Parathyroid adenoma (tissue), 2 donors: ENCODE measurements at regions not wholly inside any gene's neighbourhood (a gene's known extent, or its start where the extent isn't known, plus 50 kb on each side); places are given as distances from the start of the nearest gene placed in this dataset.

Experiments used
- H2AFZ ChIP-seq: fragments of 300-600 bp; sonication (generic); one replicate; pipeline ENCODE4 v1.7.0; 2017; ENCODE audit warnings: antibody characterized with exemption, mild to moderate bottlenecking
- H3K27ac ChIP-seq: fragments of 300-600 bp; sonication (generic); one replicate; pipeline ENCODE4 v1.7.0; 2017
- H3K27me3 ChIP-seq: fragments of 300-600 bp; sonication (generic); one replicate; pipeline ENCODE4 v1.7.0; 2017; ENCODE audit warnings: low read length; ENCODE audit not compliant: control insufficient read depth, insufficient read depth
- H3K36me3 ChIP-seq: fragments of 300-600 bp; sonication (generic); one replicate; pipeline ENCODE4 v1.7.0; 2017; ENCODE audit warnings: low read length; ENCODE audit not compliant: control insufficient read depth, insufficient read depth
- H3K4me1 ChIP-seq: fragments of 300-600 bp; sonication (generic); one replicate; pipeline ENCODE4 v1.7.0; 2017; ENCODE audit warnings: control low read depth
- H3K4me2 ChIP-seq: fragments of 300-600 bp; sonication (generic); one replicate; pipeline ENCODE4 v1.7.0; 2017; ENCODE audit warnings: low read length
- H3K4me3 ChIP-seq: fragments of 300-600 bp; sonication (generic); one replicate; pipeline ENCODE4 v1.7.0; 2017; ENCODE audit warnings: low read depth, low read length
- H3K79me2 ChIP-seq: fragments of 300-600 bp; sonication (generic); one replicate; pipeline ENCODE4 v1.7.0; 2017; ENCODE audit warnings: control low read depth
- H3K9ac ChIP-seq: fragments of 300-600 bp; sonication (generic); one replicate; pipeline ENCODE4 v1.7.0; 2017; ENCODE audit warnings: mild to moderate bottlenecking
- H3K9me3 ChIP-seq: fragments of 300-600 bp; sonication (generic); one replicate; pipeline ENCODE4 v1.7.0; 2017; ENCODE audit warnings: low read length; ENCODE audit not compliant: control insufficient read depth
- TF ChIP-seq, protein P1 (sequence below): fragments of 300-600 bp; sonication (generic); IDR thresholded peaks from one replicate; pipeline ENCODE4 v1.7.0; 2017; ENCODE audit warnings: antibody characterized with exemption, mild to moderate bottlenecking
- donor health status: primary hyperparathyroidism.

DNA sequence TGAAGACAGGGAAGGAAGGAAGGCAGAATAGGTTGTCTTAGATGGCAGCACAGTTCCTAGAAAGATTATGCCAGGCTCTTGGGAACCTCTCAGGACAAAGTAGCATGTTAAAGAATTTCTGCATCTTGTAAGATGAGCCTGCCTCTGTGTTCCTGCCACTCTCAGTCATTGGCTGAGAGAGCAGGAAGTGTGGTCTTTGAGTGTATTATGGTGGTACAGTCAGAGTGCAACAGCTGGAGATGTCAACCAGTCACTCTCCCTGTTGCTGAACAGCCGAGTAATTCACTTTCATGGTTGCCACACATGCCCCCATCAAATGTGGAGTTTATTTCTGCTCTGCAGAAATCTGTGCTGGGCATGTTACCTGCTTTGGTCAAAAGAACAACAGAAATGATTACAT is 659.6 kb upstream of the RIOK2 start:
- H3K4me3 ChIP-seq, result no peak overlapping the region
- no peaks in the 10 kb centered on the region for H3K4me1 ChIP-seq
- H3K9me3 ChIP-seq, result no peaks in the 10 kb centered on the region
- no peak overlapping the region for H3K9ac ChIP-seq
- H3K36me3 ChIP-seq, result no peaks in the 10 kb centered on the region
- H3K27me3 ChIP-seq, result no peaks in the 10 kb centered on the region
- H3K79me2 ChIP-seq, result no peaks in the 10 kb centered on the region
- H3K27ac ChIP-seq, result no peak overlapping the region
- TF ChIP-seq, protein P1, sequence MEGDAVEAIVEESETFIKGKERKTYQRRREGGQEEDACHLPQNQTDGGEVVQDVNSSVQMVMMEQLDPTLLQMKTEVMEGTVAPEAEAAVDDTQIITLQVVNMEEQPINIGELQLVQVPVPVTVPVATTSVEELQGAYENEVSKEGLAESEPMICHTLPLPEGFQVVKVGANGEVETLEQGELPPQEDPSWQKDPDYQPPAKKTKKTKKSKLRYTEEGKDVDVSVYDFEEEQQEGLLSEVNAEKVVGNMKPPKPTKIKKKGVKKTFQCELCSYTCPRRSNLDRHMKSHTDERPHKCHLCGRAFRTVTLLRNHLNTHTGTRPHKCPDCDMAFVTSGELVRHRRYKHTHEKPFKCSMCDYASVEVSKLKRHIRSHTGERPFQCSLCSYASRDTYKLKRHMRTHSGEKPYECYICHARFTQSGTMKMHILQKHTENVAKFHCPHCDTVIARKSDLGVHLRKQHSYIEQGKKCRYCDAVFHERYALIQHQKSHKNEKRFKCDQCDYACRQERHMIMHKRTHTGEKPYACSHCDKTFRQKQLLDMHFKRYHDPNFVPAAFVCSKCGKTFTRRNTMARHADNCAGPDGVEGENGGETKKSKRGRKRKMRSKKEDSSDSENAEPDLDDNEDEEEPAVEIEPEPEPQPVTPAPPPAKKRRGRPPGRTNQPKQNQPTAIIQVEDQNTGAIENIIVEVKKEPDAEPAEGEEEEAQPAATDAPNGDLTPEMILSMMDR, result no peak
- H2AFZ ChIP-seq, result no peak overlapping the region
- no peak overlapping the region for H3K4me2 ChIP-seq

DNA sequence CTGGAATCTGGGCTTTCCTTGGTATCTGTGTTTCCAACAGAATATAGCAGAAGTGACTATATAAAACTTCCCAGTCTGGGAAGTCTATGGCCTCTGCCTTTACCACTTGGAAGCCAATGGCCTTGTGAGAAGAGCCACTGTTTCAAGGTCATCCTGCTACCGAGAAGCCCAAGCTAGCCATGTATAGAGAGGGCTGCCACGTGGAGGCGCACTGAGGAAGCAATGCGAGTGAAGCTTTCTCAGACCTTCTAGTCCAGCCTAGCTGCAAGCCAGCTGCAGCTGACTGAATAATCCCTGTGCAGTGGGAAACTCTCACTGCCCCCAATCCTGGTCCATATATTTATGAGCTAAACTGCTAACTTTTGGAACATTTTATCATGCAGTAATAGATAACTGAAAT is 661.8 kb upstream of the RIOK2 start:
- Histone ChIP-seq H3K27ac (no peak overlapping the region), H3K36me3 (no peaks in the 10 kb centered on the region), H3K9ac (no peak overlapping the region), H3K27me3 (no peaks in the 10 kb centered on the region), H3K79me2 (no peaks in the 10 kb centered on the region), H3K9me3 (no peaks in the 10 kb centered on the region), H2AFZ (no peak overlapping the region), H3K4me2 (no peak overlapping the region), H3K4me1 (no peaks in the 10 kb centered on the region), H3K4me3 (no peak overlapping the region)
- TF ChIP-seq, protein P1, result no peak

DNA sequence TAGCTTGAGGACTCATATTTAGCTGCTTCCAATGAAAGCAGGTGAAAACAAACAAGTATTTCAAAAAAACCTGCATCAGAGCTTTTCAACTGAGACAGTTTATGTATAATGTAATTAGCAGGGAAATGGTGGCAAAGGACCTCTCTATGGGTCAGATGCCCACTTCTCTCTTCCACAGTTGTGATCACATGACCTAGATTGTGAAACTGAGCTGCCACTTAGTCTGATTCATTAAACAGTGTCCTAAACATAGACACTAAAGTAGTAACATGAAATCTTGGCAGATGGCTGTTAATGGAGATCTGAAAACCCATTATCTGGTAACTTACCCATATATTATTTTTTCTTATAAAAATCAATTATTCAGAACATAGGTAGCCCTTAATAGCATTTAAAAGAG is 663.6 kb upstream of the RIOK2 start:
- no peaks in the 10 kb centered on the region for H3K9me3 ChIP-seq

DNA sequence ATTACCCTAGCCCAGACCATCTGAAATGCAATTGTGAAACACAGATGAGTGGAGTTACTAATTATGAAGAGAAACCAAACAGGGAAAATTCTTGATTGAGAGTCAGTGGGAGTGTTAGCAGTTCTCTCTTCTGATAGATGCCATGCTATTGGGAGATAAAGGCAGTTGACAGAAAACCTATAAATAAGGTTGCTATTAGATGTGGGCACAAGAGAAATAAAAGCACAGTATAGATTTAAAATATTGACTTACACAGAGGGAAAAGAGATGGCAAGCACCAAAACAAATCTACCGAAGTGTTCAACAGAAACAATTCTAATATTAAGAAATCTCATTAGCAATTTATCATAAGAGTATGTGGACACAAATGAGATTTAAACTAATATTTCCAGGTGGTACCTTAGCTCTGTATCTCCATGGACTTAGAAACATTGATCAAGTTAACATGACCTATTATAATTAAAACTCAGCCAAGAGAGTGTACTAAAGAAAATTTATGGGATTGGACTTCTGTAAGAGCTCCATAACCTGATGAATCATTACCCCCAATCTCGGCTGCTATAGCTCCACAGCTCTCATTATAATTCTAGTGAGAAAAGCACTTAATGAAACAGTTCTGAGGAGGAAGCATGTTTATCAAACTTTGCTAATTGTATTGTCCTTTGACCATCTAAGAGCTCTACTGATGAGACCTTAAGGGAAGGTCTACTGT is 665.0 kb upstream of the RIOK2 start:
- H3K9ac ChIP-seq, result no peak overlapping the region
- no peaks in the 10 kb centered on the region for H3K27me3 ChIP-seq
- H3K79me2 ChIP-seq, result no peaks in the 10 kb centered on the region
- TF ChIP-seq, protein P1, result no peak
- no peak overlapping the region for H3K4me3 ChIP-seq
- H3K4me1 ChIP-seq, result no peaks in the 10 kb centered on the region
- no peaks in the 10 kb centered on the region for H3K36me3 ChIP-seq
- no peak overlapping the region for H2AFZ ChIP-seq
- H3K27ac ChIP-seq, result no peak overlapping the region
- no peaks in the 10 kb centered on the region for H3K9me3 ChIP-seq
- no peak overlapping the region for H3K4me2 ChIP-seq

More for the DNA sequence above, 663.6 kb upstream of the RIOK2 start:
- no peak overlapping the region for H3K27ac ChIP-seq
- no peak overlapping the region for H3K4me2 ChIP-seq
- no peaks in the 10 kb centered on the region for H3K27me3 ChIP-seq
- no peaks in the 10 kb centered on the region for H3K4me1 ChIP-seq
- TF ChIP-seq, protein P1, result no peak
- H2AFZ ChIP-seq, result no peak overlapping the region
- H3K4me3 ChIP-seq, result no peak overlapping the region
- no peaks in the 10 kb centered on the region for H3K36me3 ChIP-seq
- no peaks in the 10 kb centered on the region for H3K79me2 ChIP-seq
- no peak overlapping the region for H3K9ac ChIP-seq

DNA sequence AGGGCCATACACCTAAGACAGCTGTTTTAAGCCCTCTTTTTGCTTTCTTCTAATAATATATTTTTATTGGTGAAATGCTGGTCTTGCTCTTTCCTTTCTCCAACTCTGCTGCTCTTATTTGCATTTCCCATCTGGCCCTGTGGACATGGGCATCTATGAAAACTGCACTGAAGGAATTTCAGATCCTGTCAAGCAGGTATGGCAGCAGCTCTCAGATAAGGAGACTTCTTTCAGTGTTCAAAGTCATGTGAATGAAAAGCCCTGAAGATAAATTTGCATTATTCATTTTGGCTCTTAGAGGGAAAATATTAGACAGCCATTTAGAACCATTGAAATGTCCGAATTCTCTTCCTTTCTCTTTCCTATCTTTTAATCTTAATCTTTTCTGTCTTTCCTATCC is 668.0 kb upstream of the RIOK2 start:
- Histone ChIP-seq H3K4me2 (no peak overlapping the region), H3K4me1 (no peaks in the 10 kb centered on the region), H3K9me3 (no peaks in the 10 kb centered on the region), H2AFZ (no peak overlapping the region), H3K27me3 (no peaks in the 10 kb centered on the region), H3K9ac (no peak overlapping the region), H3K4me3 (no peak overlapping the region), H3K79me2 (no peaks in the 10 kb centered on the region), H3K36me3 (no peaks in the 10 kb centered on the region), H3K27ac (no peak overlapping the region)
- TF ChIP-seq, protein P1, result no peak
